Endodermal cell (in vitro differentiated cells): ENCODE measurements at regions not wholly inside any gene's neighbourhood (a gene's known extent, or its start where the extent isn't known, plus 50 kb on each side); places are given as distances from the start of the nearest gene placed in this dataset.

Source experiments
- DNase-seq: peaks from one replicate; pipeline ENCODE4 v3.0.0-alpha.2; 2017
- H3K27ac ChIP-seq: 2 replicates; pipeline ENCODE4 v1.5.1; 2013; ENCODE audit warnings: mild to moderate bottlenecking, low read depth, low read length, moderate library complexity
- H3K27me3 ChIP-seq: 2 replicates; pipeline ENCODE4 v1.6.1; 2013; ENCODE audit warnings: mild to moderate bottlenecking, low read length, moderate library complexity; ENCODE audit not compliant: insufficient read depth, control insufficient read depth, poor library complexity, severe bottlenecking
- H3K36me3 ChIP-seq: 2 replicates; pipeline ENCODE4 v1.7.0; 2013; ENCODE audit warnings: mild to moderate bottlenecking, low read length, moderate library complexity; ENCODE audit not compliant: control insufficient read depth, insufficient read depth
- H3K4me1 ChIP-seq: one replicate; pipeline ENCODE4 v1.7.0; 2013; ENCODE audit warnings: low read length; ENCODE audit not compliant: control insufficient read depth, insufficient read depth
- H3K4me3 ChIP-seq: 2 replicates; pipeline ENCODE4 v1.5.1; 2013; ENCODE audit warnings: mild to moderate bottlenecking, low read length, moderate library complexity
- H3K9ac ChIP-seq: 2 replicates; pipeline ENCODE4 v1.6.1; 2013; ENCODE audit warnings: mild to moderate bottlenecking, low read length, moderate library complexity; ENCODE audit not compliant: poor library complexity, severe bottlenecking; ENCODE audit errors: extremely low read depth
- H3K9me3 ChIP-seq: 2 replicates; pipeline ENCODE4 v1.6.1; 2013; ENCODE audit warnings: mild to moderate bottlenecking, low read length, moderate library complexity; ENCODE audit not compliant: control insufficient read depth
- H3K27ac Mint-ChIP-seq: 2 replicates; pipeline ENCODE4 v1.8.0; 2020; ENCODE audit warnings: mixed read lengths
- H3K27me3 Mint-ChIP-seq: 2 replicates; pipeline ENCODE4 v1.8.0; 2021; ENCODE audit warnings: mild to moderate bottlenecking, mixed read lengths; ENCODE audit not compliant: insufficient read depth
- H3K36me3 Mint-ChIP-seq: 2 replicates; pipeline ENCODE4 v1.8.0; 2020; ENCODE audit warnings: low read depth, mixed read lengths
- H3K4me1 Mint-ChIP-seq: 2 replicates; pipeline ENCODE4 v1.8.0; 2020; ENCODE audit warnings: mixed read lengths
- H3K4me3 Mint-ChIP-seq: 2 replicates; pipeline ENCODE4 v1.8.0; 2020; ENCODE audit warnings: mild to moderate bottlenecking, moderate library complexity, mixed read lengths
- H3K9me3 Mint-ChIP-seq: 2 replicates; pipeline ENCODE4 v1.8.0; 2020; ENCODE audit warnings: mild to moderate bottlenecking, mixed read lengths
- WGBS, 2 experiments: methylation state at CpG; one replicate each; pipeline versions ENCODE4 v1.1.5 to v1.1.7; 2013; ENCODE audit warnings: missing lambda C conversion rate in 2 of 2, mixed read lengths in 1 of 2; ENCODE audit not compliant: insufficient coverage in 1 of 2, insufficient read length in 1 of 2; 5-methylcytosine and 5-hydroxymethylcytosine counted together
- TF ChIP-seq, protein P1 (sequence below): fragments of 200-600 bp; sonication (generic); conservative IDR thresholded peaks from 2 replicates; pipeline ENCODE4 v1.5.0; 2021; ENCODE audit warnings: antibody characterized with exemption, mild to moderate bottlenecking

DNA sequence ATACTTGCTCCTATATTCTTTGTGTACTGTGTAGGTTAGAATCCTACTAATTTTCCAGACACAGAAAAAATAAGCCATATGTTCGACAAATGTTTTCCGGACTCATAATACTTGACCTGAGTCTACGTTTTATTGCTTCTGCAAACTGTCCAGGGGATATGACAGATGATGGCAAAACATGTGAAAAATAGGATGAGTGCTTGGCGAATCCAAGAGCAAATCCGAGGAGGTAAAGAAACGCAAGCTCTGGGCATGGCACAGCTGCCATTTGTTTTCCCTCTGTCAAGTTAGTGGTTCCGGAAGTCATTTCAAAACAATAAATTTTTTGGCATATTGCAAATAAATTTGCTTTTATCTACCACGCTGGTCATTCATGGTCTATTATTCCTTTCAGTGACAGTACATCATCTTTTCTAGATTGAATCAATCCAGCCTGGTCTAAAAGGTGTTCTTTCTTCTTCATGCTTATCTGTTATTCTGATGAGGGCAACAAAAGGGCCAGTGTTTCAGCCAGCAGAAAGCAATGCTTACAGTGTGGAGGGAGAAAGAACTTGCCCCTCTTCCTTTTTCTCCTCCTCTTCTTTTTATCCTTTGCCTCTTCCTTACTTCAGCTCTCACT, 476.1 kb upstream of the SOX11 start:
- no peak overlapping the region for H3K4me3 ChIP-seq
- no peaks in the 10 kb centered on the region for H3K4me1 ChIP-seq
- no peaks in the 10 kb centered on the region for H3K27me3 ChIP-seq
- H3K27ac ChIP-seq: no peak overlapping the region
- Mint-ChIP-seq H3K9me3 (no peaks in the 10 kb centered on the region), H3K4me1 (no peaks in the 10 kb centered on the region), H3K4me3 (no peak overlapping the region), H3K36me3 (no peaks in the 10 kb centered on the region), H3K27me3 (no peaks in the 10 kb centered on the region), H3K27ac (no peak overlapping the region)
- WGBS, 2 experiments: 94 to 96% methylated on average over 8 of the region's 8 CpGs
- H3K36me3 ChIP-seq: no peaks in the 10 kb centered on the region
- H3K9me3 ChIP-seq: no peaks in the 10 kb centered on the region
- no peak overlapping the region for H3K9ac ChIP-seq
- TF ChIP-seq, protein P1, sequence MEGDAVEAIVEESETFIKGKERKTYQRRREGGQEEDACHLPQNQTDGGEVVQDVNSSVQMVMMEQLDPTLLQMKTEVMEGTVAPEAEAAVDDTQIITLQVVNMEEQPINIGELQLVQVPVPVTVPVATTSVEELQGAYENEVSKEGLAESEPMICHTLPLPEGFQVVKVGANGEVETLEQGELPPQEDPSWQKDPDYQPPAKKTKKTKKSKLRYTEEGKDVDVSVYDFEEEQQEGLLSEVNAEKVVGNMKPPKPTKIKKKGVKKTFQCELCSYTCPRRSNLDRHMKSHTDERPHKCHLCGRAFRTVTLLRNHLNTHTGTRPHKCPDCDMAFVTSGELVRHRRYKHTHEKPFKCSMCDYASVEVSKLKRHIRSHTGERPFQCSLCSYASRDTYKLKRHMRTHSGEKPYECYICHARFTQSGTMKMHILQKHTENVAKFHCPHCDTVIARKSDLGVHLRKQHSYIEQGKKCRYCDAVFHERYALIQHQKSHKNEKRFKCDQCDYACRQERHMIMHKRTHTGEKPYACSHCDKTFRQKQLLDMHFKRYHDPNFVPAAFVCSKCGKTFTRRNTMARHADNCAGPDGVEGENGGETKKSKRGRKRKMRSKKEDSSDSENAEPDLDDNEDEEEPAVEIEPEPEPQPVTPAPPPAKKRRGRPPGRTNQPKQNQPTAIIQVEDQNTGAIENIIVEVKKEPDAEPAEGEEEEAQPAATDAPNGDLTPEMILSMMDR: no peak
- DNase-seq: no peak

- H3K27ac ChIP-seq: no peak overlapping the region
- DNase-seq: no peak
- Mint-ChIP-seq H3K27me3 (no peaks in the 10 kb centered on the region), H3K4me3 (no peak overlapping the region), H3K4me1 (peaks cover 6% of the 10 kb centered on the region), H3K27ac (no peak overlapping the region), H3K9me3 (no peaks in the 10 kb centered on the region), H3K36me3 (no peaks in the 10 kb centered on the region)
- no peaks in the 10 kb centered on the region for H3K27me3 ChIP-seq
- peaks cover 4% of the 10 kb centered on the region for H3K4me1 ChIP-seq
- no peak overlapping the region for H3K9ac ChIP-seq
- no peak overlapping the region for H3K4me3 ChIP-seq
- H3K9me3 ChIP-seq: no peaks in the 10 kb centered on the region
- no peaks in the 10 kb centered on the region for H3K36me3 ChIP-seq
- TF ChIP-seq, protein P1: no peak
- 93 to 94% methylated on average over 3 to 4 of the region's 4 CpGs for WGBS, 2 experiments
Measured at GRCh38 chr2:5227062-5227699, 465.0 kb upstream of the SOX11 start.

DNA sequence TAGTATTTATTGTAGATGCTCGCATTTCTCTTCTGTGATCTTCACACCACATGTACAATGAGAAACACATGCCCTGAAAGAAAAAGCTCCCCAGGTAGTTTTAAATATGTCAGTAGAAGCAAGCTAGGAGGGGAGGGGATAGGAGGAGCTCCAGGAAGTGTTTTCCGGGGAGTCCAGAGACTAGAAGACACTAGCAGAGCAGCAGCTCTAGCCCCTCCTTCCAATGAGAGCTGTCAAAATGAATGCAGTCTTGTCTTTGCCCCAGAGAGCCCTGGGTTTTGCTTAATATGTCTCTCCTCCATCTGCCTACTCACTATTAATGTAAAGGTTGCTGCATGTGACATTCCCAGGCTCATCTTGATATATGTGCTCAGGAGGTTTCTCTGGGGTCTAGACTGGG, 462.6 kb upstream of the SOX11 start:
- H3K4me1 Mint-ChIP-seq: no peaks in the 10 kb centered on the region

More for the DNA sequence above, 462.6 kb upstream of the SOX11 start:
- Histone ChIP-seq H3K4me3 (no peak overlapping the region), H3K27me3 (no peaks in the 10 kb centered on the region), H3K27ac (no peak overlapping the region), H3K36me3 (no peaks in the 10 kb centered on the region), H3K9ac (no peak overlapping the region), H3K9me3 (no peaks in the 10 kb centered on the region), H3K4me1 (no peaks in the 10 kb centered on the region)
- H3K27me3 Mint-ChIP-seq: no peaks in the 10 kb centered on the region
- TF ChIP-seq, protein P1: no peak
- H3K4me3 Mint-ChIP-seq: no peak overlapping the region
- DNase-seq: no peak
- no peaks in the 10 kb centered on the region for H3K9me3 Mint-ChIP-seq
- no peak overlapping the region for H3K27ac Mint-ChIP-seq
- WGBS, 2 experiments: 83% methylated on average over 1 of the region's 2 CpGs
- H3K36me3 Mint-ChIP-seq: no peaks in the 10 kb centered on the region
